OCI-LY7 (cell line): ENCODE measurements at regions not wholly inside any gene's neighbourhood (a gene's known extent, or its start where the extent isn't known, plus 50 kb on each side); places are given as distances from the start of the nearest gene placed in this dataset.

Experiments used
- EZH2phosphoT487 ChIP-seq: fragments of 200-600 bp; sonication (generic); IDR thresholded peaks from 2 replicates; pipeline ENCODE4 v1.6.1; 2018; ENCODE audit warnings: low read depth, borderline replicate concordance, mild to moderate bottlenecking, mixed run types, antibody characterized with exemption, low read length, moderate library complexity, mixed read lengths
- TF ChIP-seq, protein P1 (sequence below): fragments of 200-600 bp; sonication (generic); conservative IDR thresholded peaks from 2 replicates; pipeline ENCODE4 v1.5.1; 2014; ENCODE audit warnings: mild to moderate bottlenecking, antibody characterized with exemption, low read length, moderate library complexity, mixed read lengths

DNA sequence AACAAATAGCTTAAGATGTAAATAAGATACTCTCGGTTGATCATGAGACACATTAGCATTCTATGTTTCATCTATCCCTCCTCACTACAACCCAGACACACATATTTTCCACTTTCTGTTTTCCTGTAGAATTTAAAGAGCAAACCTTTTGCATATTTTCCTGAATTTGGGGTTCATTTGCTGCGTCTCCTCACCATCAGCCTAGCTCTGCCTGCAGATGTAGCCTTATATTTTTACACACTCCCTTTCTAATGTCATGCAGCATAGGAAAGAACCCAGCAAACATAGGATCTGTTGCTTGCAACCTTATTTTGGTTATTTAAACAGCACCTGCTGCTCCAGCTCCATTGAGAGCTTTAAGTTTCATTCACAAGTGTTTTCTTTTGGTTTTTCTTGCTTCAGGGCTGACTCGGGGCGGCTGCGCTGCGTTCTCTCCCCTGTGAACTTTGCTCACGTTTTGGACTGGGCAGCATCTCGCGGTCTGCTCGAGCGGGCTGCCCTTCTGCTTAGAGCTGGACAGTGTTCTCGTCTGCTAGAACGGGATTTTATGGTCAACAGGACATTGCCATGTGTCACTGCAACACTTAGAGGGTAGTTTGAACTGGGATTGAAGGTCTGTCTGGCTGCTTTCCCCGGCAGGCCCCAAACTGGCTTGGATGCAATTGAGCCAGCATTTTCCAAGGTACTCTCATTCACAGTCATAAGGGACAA lies 57.8 kb upstream of the VRK1 start:
- TF ChIP-seq, protein P1, sequence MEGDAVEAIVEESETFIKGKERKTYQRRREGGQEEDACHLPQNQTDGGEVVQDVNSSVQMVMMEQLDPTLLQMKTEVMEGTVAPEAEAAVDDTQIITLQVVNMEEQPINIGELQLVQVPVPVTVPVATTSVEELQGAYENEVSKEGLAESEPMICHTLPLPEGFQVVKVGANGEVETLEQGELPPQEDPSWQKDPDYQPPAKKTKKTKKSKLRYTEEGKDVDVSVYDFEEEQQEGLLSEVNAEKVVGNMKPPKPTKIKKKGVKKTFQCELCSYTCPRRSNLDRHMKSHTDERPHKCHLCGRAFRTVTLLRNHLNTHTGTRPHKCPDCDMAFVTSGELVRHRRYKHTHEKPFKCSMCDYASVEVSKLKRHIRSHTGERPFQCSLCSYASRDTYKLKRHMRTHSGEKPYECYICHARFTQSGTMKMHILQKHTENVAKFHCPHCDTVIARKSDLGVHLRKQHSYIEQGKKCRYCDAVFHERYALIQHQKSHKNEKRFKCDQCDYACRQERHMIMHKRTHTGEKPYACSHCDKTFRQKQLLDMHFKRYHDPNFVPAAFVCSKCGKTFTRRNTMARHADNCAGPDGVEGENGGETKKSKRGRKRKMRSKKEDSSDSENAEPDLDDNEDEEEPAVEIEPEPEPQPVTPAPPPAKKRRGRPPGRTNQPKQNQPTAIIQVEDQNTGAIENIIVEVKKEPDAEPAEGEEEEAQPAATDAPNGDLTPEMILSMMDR = no peak
- no peak for TF ChIP-seq EZH2phosphoT487
